ENCODE measurements at regions not wholly inside any gene's neighbourhood (a gene's known extent, or its start where the extent isn't known, plus 50 kb on each side); places are given as distances from the start of the nearest gene placed in this dataset.
"Not testable (repeated sequence)": the region's sequence is repeated elsewhere in the genome, so short reads cannot be mapped to it uniquely, and the experiment has no call there.

- DNase-seq (ENCODE audit: low read depth in 2 of 2), result no peak
Observed at GRCh38 chr6:66190858-66191257, 483.8 kb upstream of the EYS start.

- DNase-seq (ENCODE audit: low read depth in 2 of 2), result no peak
Observed at GRCh38 chr6:66189915-66190314, 482.9 kb upstream of the EYS start.

GRCh38 chr6:66186756-66187155 lies 479.7 kb upstream of the EYS start:
- DNase-seq (ENCODE audit: low read depth in 2 of 2), result no peak

- DNase-seq (ENCODE audit: low read depth in 2 of 2), result no peak
Observed at GRCh38 chr6:66184091-66184490, 477.1 kb upstream of the EYS start.

GRCh38 chr6:66179361-66179760 lies 472.3 kb upstream of the EYS start:
- DNase-seq (ENCODE audit: low read depth in 2 of 2), result no peak

GRCh38 chr6:66173587-66173986 lies 466.6 kb upstream of the EYS start:
- DNase-seq (ENCODE audit: low read depth in 2 of 2), result no peak

GRCh38 chr6:66166713-66167112 lies 459.7 kb upstream of the EYS start:
- not testable (repeated sequence) for DNase-seq (ENCODE audit: low read depth in 2 of 2)

GRCh38 chr6:66161546-66162108 lies 454.6 kb upstream of the EYS start:
- DNase-seq (ENCODE audit: low read depth in 2 of 2), result no peak

- no peak for DNase-seq (ENCODE audit: low read depth in 2 of 2)
Observed at GRCh38 chr6:66159937-66160336, 452.9 kb upstream of the EYS start.

- no peak for DNase-seq (ENCODE audit: low read depth in 2 of 2)
Observed at GRCh38 chr6:66153247-66153646, 446.2 kb upstream of the EYS start.

GRCh38 chr6:66149132-66149531 lies 442.1 kb upstream of the EYS start:
- no peak for DNase-seq (ENCODE audit: low read depth in 2 of 2)

- DNase-seq (ENCODE audit: low read depth in 2 of 2), result no peak
Observed at GRCh38 chr6:66145867-66146266, 438.8 kb upstream of the EYS start.

- no peak for DNase-seq (ENCODE audit: low read depth in 2 of 2)
Observed at GRCh38 chr6:66134021-66134420, 427.0 kb upstream of the EYS start.

GRCh38 chr6:66128656-66129055 lies 421.6 kb upstream of the EYS start:
- DNase-seq (ENCODE audit: low read depth in 2 of 2), result no peak

GRCh38 chr6:66128243-66128642 lies 421.2 kb upstream of the EYS start:
- no peak for DNase-seq (ENCODE audit: low read depth in 2 of 2)

GRCh38 chr6:66127061-66127460 lies 420.0 kb upstream of the EYS start:
- DNase-seq (ENCODE audit: low read depth in 2 of 2), result no peak

GRCh38 chr6:66126358-66126757 lies 419.3 kb upstream of the EYS start:
- DNase-seq (ENCODE audit: low read depth in 2 of 2), result no peak

- no peak for DNase-seq (ENCODE audit: low read depth in 2 of 2)
Observed at GRCh38 chr6:66103954-66104353, 396.9 kb upstream of the EYS start.

GRCh38 chr6:66103354-66103753 lies 396.3 kb upstream of the EYS start:
- DNase-seq (ENCODE audit: low read depth in 2 of 2), result no peak

GRCh38 chr6:66096679-66097078 lies 389.7 kb upstream of the EYS start:
- DNase-seq (ENCODE audit: low read depth in 2 of 2), result no peak

GRCh38 chr6:66094615-66095014 lies 387.6 kb upstream of the EYS start:
- no peak for DNase-seq (ENCODE audit: low read depth in 2 of 2)

GRCh38 chr6:66092306-66092705 lies 385.3 kb upstream of the EYS start:
- DNase-seq (ENCODE audit: low read depth in 2 of 2), result not testable (repeated sequence)

GRCh38 chr6:66086532-66086931 lies 379.5 kb upstream of the EYS start:
- no peak for DNase-seq (ENCODE audit: low read depth in 2 of 2)

- no peak for DNase-seq (ENCODE audit: low read depth in 2 of 2)
Observed at GRCh38 chr6:66082914-66083313, 375.9 kb upstream of the EYS start.

Data from lung microvascular endothelial cell (primary cell).